Loucy (cell line): ENCODE measurements at regions not wholly inside any gene's neighbourhood (a gene's known extent, or its start where the extent isn't known, plus 50 kb on each side); places are given as distances from the start of the nearest gene placed in this dataset.
"Not testable (repeated sequence)": the region's sequence is repeated elsewhere in the genome, so short reads cannot be mapped to it uniquely, and the experiment has no call there.

Experiments
- H2AFZ ChIP-seq: fragments of 200-600 bp; sonication (generic); 2 replicates; pipeline ENCODE4 v1.6.0; 2016; ENCODE audit warnings: antibody characterized with exemption, mild to moderate bottlenecking, low read length, moderate library complexity
- H3F3A ChIP-seq: fragments of 200-600 bp; 2 replicates; pipeline ENCODE4 v1.6.0; 2016; ENCODE audit warnings: antibody characterized with exemption, low read depth, mild to moderate bottlenecking
- H3K27me3 ChIP-seq: fragments of 200-600 bp; sonication (generic); 2 replicates; pipeline ENCODE4 v1.6.1; 2014; ENCODE audit warnings: low read length, mild to moderate bottlenecking; ENCODE audit not compliant: insufficient read depth, poor library complexity, severe bottlenecking
- H3K36me3 ChIP-seq: fragments of 200-600 bp; sonication (generic); 2 replicates; pipeline ENCODE4 v1.6.1; 2016; ENCODE audit warnings: low read length; ENCODE audit not compliant: insufficient read depth
- H3K4me1 ChIP-seq: fragments of 200-600 bp; sonication (generic); 2 replicates; pipeline ENCODE4 v1.5.1; 2014; ENCODE audit warnings: low read length, mild to moderate bottlenecking; ENCODE audit not compliant: insufficient read depth, poor library complexity, severe bottlenecking
- H3K4me2 ChIP-seq: fragments of 200-600 bp; sonication (generic); 2 replicates; pipeline ENCODE4 v1.6.0; 2014; ENCODE audit warnings: antibody characterized with exemption, low read length, low read depth, mild to moderate bottlenecking; ENCODE audit not compliant: poor library complexity, severe bottlenecking
- H3K4me3 ChIP-seq: fragments of 200-600 bp; sonication (generic); 2 replicates; pipeline ENCODE4 v1.5.1; 2014; ENCODE audit warnings: low read length, mild to moderate bottlenecking, mixed read lengths; ENCODE audit not compliant: poor library complexity, severe bottlenecking
- H3K79me2 ChIP-seq: fragments of 200-600 bp; sonication (generic); 2 replicates; pipeline ENCODE4 v1.6.1; 2014; ENCODE audit warnings: low read length; ENCODE audit not compliant: insufficient read depth
- H3K9ac ChIP-seq: fragments of 200-600 bp; sonication (generic); 2 replicates; pipeline ENCODE4 v1.6.0; 2014; ENCODE audit warnings: mild to moderate bottlenecking, low read depth, low read length, moderate library complexity; ENCODE audit not compliant: poor library complexity, severe bottlenecking
- H3K9me2 ChIP-seq: fragments of 200-600 bp; sonication (generic); replicated peaks from 2 replicates; pipeline ENCODE4 v1.6.1; 2016; ENCODE audit warnings: low read depth, low read length, mixed read lengths
- H3K9me3 ChIP-seq: fragments of 200-600 bp; sonication (generic); 2 replicates; pipeline ENCODE4 v1.6.1; 2014; ENCODE audit warnings: mild to moderate bottlenecking, antibody characterized with exemption, low read length, low read depth; ENCODE audit not compliant: insufficient read depth
- H4K20me1 ChIP-seq: fragments of 200-600 bp; sonication (generic); 2 replicates; pipeline ENCODE4 v1.6.0; 2014; ENCODE audit warnings: antibody characterized with exemption, low read length, mild to moderate bottlenecking; ENCODE audit not compliant: insufficient read depth, poor library complexity, severe bottlenecking
- CTCF ChIP-seq: fragments of 200-600 bp; sonication (generic); conservative IDR thresholded peaks from 2 replicates; pipeline ENCODE4 v1.5.1; 2014; ENCODE audit warnings: mild to moderate bottlenecking, antibody characterized with exemption, low read length
- EZH2phosphoT487 ChIP-seq: fragments of 200-600 bp; IDR thresholded peaks from 2 replicates; pipeline ENCODE4 v1.6.1; 2018; ENCODE audit warnings: antibody characterized with exemption, mild to moderate bottlenecking, moderate library complexity, borderline replicate concordance

GRCh38 chr5:126027652-126028051 lies 395.6 kb upstream of the GRAMD2B start:
- Histone ChIP-seq H3K9me3 (no peaks in the 10 kb centered on the region), H3K4me3 (no peak overlapping the region), H3K36me3 (no peaks in the 10 kb centered on the region), H3F3A (no peaks in the 10 kb centered on the region), H3K79me2 (no peaks in the 10 kb centered on the region), H3K4me1 (no peaks in the 10 kb centered on the region), H4K20me1 (no peaks in the 10 kb centered on the region), H3K9me2 (no peaks in the 10 kb centered on the region), H3K27me3 (no peaks in the 10 kb centered on the region), H3K4me2 (no peak overlapping the region), H2AFZ (no peak overlapping the region), H3K9ac (no peak overlapping the region)
- TF ChIP-seq EZH2phosphoT487 (no peak), CTCF (no peak)

- Histone ChIP-seq H3K4me1 (no peaks in the 10 kb centered on the region), H3K36me3 (no peaks in the 10 kb centered on the region), H2AFZ (no peak overlapping the region), H3K9me3 (no peaks in the 10 kb centered on the region), H3K9ac (no peak overlapping the region), H4K20me1 (no peaks in the 10 kb centered on the region), H3K9me2 (no peaks in the 10 kb centered on the region), H3F3A (no peaks in the 10 kb centered on the region), H3K4me3 (no peak overlapping the region), H3K79me2 (no peaks in the 10 kb centered on the region), H3K27me3 (no peaks in the 10 kb centered on the region), H3K4me2 (no peak overlapping the region)
- TF ChIP-seq EZH2phosphoT487, result no peak
- no peak for TF ChIP-seq CTCF
These were observed 394.9 kb upstream of the GRAMD2B start for GRCh38 chr5:126028336-126028735.

GRCh38 chr5:126029282-126029681 lies 393.9 kb upstream of the GRAMD2B start:
- not testable (repeated sequence) for H3K27me3 ChIP-seq, H3K9me3 ChIP-seq, H3K36me3 ChIP-seq, H3F3A ChIP-seq, H3K9ac ChIP-seq, H3K4me3 ChIP-seq, H4K20me1 ChIP-seq, H3K4me1 ChIP-seq, H2AFZ ChIP-seq, H3K4me2 ChIP-seq, H3K9me2 ChIP-seq, H3K79me2 ChIP-seq

GRCh38 chr5:126030698-126031097 lies 392.5 kb upstream of the GRAMD2B start:
- Histone ChIP-seq H3K4me3 (no peak overlapping the region), H4K20me1 (no peaks in the 10 kb centered on the region), H3K36me3 (no peaks in the 10 kb centered on the region), H3K9me3 (no peaks in the 10 kb centered on the region), H2AFZ (no peak overlapping the region), H3K9me2 (no peaks in the 10 kb centered on the region), H3K4me2 (no peak overlapping the region), H3K4me1 (no peaks in the 10 kb centered on the region), H3F3A (no peaks in the 10 kb centered on the region), H3K9ac (no peak overlapping the region), H3K79me2 (no peaks in the 10 kb centered on the region), H3K27me3 (no peaks in the 10 kb centered on the region)
- TF ChIP-seq EZH2phosphoT487, result no peak
- TF ChIP-seq CTCF, result no peak
